DMS153 (cell line): ENCODE measurements at regions not wholly inside any gene's neighbourhood (a gene's known extent, or its start where the extent isn't known, plus 50 kb on each side); places are given as distances from the start of the nearest gene placed in this dataset.

Experiments
- DNase-seq: peaks from one replicate; lab custom pipeline; 2025; lab: John Stamatoyannopoulos, UW

GRCh38 chr12:111174251-111174960 is 194.5 kb downstream of the PHETA1 start:
- no peak for DNase-seq

- no peak for DNase-seq
Observed at GRCh38 chr12:111173836-111174235, 195.1 kb downstream of the PHETA1 start.

- no peak for DNase-seq
Observed at GRCh38 chr12:111173391-111173790, 195.5 kb downstream of the PHETA1 start.

- no peak for DNase-seq
Observed at GRCh38 chr12:111172786-111173185, 196.1 kb downstream of the PHETA1 start.

- DNase-seq, result no peak
Observed at GRCh38 chr12:111171832-111172231, 197.1 kb downstream of the PHETA1 start.

GRCh38 chr12:111171345-111171744 is 197.6 kb downstream of the PHETA1 start:
- no peak for DNase-seq

- no peak for DNase-seq
Observed at GRCh38 chr12:111170543-111170942, 198.4 kb downstream of the PHETA1 start.

GRCh38 chr12:111169456-111169855 is 199.4 kb downstream of the PHETA1 start:
- no peak for DNase-seq

GRCh38 chr12:111169032-111169431 is 199.9 kb downstream of the PHETA1 start:
- no peak for DNase-seq

- no peak for DNase-seq
Observed at GRCh38 chr12:111168009-111168900, 200.6 kb downstream of the PHETA1 start.

GRCh38 chr12:111166779-111167540 is 201.9 kb downstream of the PHETA1 start:
- DNase-seq, result no peak

- no peak for DNase-seq
Observed at GRCh38 chr12:111164833-111165525, 203.9 kb downstream of the PHETA1 start.

GRCh38 chr12:111163422-111163821 is 205.5 kb downstream of the PHETA1 start:
- no peak for DNase-seq

- DNase-seq, result no peak
Observed at GRCh38 chr12:111161898-111162297, 207.0 kb downstream of the PHETA1 start.

GRCh38 chr12:111160350-111161241 is 208.3 kb downstream of the PHETA1 start:
- no peak for DNase-seq

- DNase-seq, result no peak
Observed at GRCh38 chr12:111158992-111159391, 209.9 kb downstream of the PHETA1 start.

GRCh38 chr12:111157486-111157885 is 211.4 kb downstream of the PHETA1 start:
- no peak for DNase-seq

- no peak for DNase-seq
Observed at GRCh38 chr12:111156304-111156703, 212.6 kb downstream of the PHETA1 start.

- no peak for DNase-seq
Observed at GRCh38 chr12:111155521-111155920, 213.4 kb downstream of the PHETA1 start.

- DNase-seq, result no peak
Observed at GRCh38 chr12:111155020-111155419, 213.9 kb downstream of the PHETA1 start.
